GM12873 (cell line): ENCODE measurements at regions not wholly inside any gene's neighbourhood (a gene's known extent, or its start where the extent isn't known, plus 50 kb on each side); places are given as distances from the start of the nearest gene placed in this dataset.

ENCODE experiments used
- CTCF ChIP-seq: IDR thresholded peaks from 2 replicates; pipeline ENCODE4 v1.5.1; 2012; ENCODE audit warnings: low read depth, mild to moderate bottlenecking, moderate library complexity, low read length, control low read depth; ENCODE audit not compliant: insufficient read depth; ENCODE audit errors: missing control alignments

GRCh38 chr10:120051671-120052070 lies 159.1 kb downstream of the SEC23IP start:
- no peak for TF ChIP-seq CTCF

GRCh38 chr10:120052964-120053702 lies 160.6 kb downstream of the SEC23IP start:
- no peak for TF ChIP-seq CTCF

GRCh38 chr10:120067427-120067826 lies 174.9 kb downstream of the SEC23IP start:
- no peak for TF ChIP-seq CTCF

- TF ChIP-seq CTCF: no peak
These were observed 177.2 kb downstream of the SEC23IP start for GRCh38 chr10:120069700-120070099.

- no peak for TF ChIP-seq CTCF
These were observed 182.8 kb downstream of the SEC23IP start for GRCh38 chr10:120075349-120075748.

GRCh38 chr10:120076996-120077706 lies 184.6 kb downstream of the SEC23IP start:
- TF ChIP-seq CTCF: no peak

- no peak for TF ChIP-seq CTCF
These were observed 185.4 kb downstream of the SEC23IP start for GRCh38 chr10:120077707-120078492.
